Renal pelvis (tissue), 1 donor: ENCODE measurements at regions not wholly inside any gene's neighbourhood (a gene's known extent, or its start where the extent isn't known, plus 50 kb on each side); places are given as distances from the start of the nearest gene placed in this dataset.

Experiments used
- DNase-seq: peaks from one replicate; pipeline ENCODE4 v3.0.0-alpha.2; 2013

GRCh38 chr2:226526716-226527115 is 272.9 kb downstream of the IRS1 start:
- DNase-seq: no peak

DNA sequence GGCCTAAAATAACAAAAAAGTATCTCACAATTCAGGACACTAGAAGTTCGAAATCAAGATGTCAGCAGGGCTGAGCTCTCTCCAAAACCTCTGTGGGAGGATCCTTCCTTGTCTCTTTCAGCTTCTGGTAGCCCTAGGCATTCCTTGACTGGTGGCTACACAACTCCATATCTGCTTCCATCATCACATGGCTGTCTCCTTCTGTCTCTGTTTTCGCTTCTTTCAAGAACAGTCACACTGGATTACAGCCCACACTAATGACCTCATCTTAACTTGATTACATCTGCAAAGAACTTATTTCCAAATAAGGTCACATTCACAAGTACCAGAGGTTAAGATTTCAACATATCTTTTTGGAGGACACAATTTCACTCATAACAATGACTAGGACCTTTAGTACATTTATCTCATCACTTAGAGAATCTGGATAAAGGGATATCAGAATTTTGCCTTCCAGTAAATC is 275.2 kb downstream of the IRS1 start:
- no peak for DNase-seq

- no peak for DNase-seq
These were observed 278.9 kb downstream of the IRS1 start for GRCh38 chr2:226520723-226521122.

DNA sequence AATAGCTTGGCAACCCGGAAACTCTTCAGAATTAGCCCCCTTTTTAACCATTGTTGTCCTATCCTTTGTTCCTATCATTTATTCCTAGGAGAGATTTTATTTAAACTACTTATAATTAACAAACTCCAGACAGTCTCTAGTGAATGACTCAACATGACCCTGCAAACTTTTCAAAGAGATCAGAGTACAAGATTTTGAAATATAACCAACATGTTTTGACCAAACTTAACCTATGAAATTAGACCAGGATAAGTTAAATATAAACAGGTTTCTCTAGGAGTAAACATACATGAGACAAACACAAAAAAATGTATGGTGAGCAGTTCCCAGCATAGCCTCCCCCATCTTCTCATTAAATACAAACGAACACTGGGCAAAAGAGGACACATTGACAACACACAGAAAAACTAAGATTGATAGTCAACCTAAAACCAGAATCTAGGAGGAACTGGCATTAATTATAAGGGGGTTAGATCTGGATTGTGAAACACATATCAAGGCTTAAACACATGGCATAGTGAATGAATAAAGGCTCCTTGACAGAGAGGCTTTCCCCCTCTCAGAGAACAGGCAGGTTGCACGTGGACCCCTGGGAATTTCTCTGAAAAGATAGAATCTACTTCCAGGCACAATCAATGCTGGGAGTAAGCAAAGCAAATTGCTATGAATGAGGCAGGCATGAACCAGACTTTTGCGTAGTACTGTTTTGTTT is 284.1 kb downstream of the IRS1 start:
- no peak for DNase-seq

GRCh38 chr2:226514895-226515294 is 284.7 kb downstream of the IRS1 start:
- no peak for DNase-seq

DNA sequence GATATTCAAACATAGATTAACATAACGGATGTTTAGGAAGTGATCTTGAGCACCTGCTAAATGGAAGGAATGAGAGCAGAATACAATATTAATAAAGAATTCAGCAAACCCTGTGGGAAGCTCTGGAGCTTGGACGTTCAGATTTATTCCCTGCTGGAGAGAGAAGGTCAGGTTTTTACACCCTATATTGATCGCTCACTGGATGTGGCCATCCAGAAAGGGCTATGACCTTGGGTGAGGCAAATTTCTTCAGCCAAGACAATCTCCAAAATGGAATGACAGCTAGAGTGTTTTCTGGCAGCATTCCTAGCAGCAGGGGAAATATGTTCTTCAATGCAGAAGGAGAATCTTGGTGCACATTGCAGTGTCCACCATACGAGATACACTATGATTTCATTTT is 288.3 kb downstream of the IRS1 start:
- no peak for DNase-seq

DNA sequence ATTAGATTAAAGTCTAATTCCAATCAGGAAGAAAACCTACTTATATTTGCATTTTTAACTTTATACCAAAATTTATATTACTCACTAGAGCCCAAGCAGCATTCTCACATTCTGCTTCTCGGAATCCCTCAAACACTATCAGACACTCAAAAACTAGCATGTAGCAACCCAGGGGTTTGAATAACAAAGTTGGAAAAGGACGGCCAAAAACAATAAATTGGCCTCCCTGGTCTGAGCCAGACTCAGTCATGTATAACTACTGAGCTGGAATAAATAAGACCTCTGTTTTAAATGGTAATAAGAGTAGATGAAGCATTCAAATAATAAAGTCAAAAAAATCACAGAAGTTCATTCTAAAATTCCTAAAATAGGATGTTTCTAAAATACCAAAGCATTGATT is 290.9 kb downstream of the IRS1 start:
- DNase-seq: no peak

DNA sequence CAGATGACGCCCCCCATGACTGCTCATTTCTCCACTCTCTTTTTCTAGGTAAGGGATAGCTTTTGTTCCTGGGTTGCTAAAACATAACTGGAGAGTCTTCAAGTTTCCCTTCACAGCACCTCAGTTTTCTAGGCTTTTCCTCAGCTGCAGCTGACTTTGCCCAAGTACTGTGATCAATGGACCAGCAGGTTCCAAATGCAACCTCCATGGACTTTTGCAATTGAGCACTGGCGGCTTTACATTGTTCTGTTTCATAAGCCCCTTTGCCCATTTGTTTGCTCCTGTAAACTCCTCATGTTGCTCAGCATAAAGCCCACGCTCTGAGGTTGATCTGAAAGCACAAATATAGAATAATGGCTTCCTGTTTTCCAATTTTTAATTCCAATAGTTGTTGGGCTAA is 291.6 kb downstream of the IRS1 start:
- DNase-seq: no peak

DNA sequence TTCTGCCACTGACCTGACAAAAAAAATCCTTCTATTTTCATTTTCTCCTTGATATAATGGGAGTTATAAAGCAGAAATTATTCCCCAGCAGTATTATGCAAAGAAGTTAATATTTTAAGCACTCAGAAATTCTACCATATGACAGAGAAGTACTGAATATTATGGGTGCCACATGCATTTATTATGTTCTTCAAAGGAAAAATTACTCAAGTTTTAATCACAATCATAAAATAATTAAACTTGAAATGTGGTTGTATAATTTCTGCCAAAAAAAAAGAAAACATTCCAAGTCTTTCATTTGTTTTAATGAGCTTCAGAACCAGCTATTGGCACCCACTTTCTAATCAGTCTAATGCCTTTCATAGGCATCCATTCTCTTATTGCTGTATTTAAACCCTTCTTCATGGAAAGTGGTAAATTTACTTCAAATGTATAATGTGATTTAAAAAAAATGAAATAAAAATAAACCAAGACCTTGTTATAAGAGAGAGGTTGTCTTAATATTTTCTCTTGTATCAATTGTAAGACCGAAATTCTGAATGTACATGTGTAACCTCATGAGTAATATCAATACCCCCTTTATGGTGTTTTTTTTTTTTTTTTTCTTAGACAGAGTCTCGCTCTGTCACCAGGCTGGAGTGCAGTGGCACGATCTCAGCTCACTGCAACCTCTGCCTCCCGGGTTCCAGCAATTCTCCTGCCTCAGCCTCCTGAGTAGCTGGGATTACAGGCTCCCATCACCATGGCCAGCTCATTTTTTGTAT is 302.3 kb downstream of the IRS1 start:
- no peak for DNase-seq

DNA sequence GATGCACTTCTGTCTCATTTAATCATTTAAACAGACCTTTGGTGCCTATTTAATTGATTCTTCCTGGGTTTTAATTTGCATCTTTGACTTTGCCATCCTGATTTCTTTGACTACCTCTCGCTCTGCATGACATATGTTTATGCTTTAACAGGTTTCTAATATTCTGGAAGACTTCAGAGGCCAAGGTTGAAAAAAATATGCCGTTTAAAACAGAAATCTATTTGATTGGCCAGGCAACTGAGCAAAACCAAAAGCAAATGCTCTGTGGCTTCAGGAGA is 303.4 kb downstream of the IRS1 start:
- DNase-seq: no peak

DNA sequence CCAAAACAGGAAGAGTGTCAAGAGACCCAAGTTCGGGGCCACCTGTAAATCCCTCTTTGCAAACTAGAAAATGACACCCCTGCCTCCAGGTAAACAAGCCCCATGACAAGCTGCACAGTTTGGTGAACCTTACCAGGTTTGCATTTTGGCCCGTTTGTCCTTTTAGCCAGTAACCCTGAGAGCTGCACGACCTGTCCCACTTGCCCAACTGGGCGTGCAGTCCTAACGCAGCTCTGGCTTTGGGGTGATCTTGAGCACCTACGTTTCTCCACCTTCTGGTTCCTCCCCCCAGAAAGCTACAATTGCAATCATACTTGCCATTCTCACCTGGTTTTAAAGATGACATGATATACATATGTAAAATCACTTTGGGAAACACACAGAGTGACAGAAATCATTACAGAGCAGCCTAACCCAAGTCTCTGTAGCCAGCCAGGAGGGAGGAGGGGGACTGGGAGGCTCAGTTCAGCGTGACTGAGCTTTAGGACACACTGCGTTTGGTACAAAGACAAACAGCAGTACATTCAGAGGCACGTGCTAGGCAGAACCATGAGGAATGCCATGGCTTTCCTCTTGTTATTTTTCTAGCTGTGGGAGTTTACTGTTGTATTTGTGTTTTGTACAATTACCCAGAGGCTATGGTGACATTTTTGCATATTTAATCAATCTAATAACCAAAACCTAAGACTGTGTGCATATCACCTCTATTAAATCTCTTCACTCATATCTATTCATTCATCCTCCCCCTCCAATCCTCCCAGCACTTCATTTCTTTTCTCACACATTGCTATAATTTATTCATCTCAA is 304.0 kb downstream of the IRS1 start:
- no peak for DNase-seq

- DNase-seq: no peak
These were observed 308.5 kb downstream of the IRS1 start for GRCh38 chr2:226491112-226491511.

DNA sequence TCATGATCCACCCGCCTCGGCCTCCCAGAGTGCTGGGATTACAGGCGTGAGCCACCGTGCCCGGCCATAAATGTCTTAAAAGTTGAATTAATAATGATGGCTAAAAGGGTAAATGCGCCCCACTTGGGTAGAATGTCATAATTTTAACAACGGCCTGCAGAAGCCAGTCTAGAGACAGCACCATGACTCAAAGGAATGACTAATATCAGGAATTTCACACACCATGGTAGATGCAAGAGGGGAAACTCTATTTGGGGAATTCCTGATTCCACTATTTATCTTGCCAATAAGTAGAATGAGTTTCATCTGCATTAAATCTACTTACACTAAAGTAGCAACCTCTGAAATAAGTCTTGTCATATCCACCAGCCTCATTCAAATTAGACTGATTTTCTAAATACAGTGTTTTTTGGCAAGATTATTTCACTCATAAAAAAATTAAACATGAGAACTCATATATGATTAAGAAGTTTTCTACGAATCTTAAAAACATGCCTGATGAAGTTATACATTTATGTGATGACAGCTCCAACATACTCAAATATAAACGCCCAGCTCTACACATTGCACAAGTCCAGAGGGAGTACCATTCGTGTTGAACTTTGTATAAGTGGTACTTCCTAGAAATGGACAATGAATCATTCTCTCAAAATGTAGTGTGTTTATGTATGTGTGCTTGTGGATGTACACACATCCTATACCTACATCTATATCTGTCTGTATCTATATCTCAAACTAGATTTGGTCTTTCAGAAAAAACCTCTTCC is 309.7 kb downstream of the IRS1 start:
- DNase-seq: no peak

GRCh38 chr2:226488034-226488433 is 311.6 kb downstream of the IRS1 start:
- DNase-seq: no peak

DNA sequence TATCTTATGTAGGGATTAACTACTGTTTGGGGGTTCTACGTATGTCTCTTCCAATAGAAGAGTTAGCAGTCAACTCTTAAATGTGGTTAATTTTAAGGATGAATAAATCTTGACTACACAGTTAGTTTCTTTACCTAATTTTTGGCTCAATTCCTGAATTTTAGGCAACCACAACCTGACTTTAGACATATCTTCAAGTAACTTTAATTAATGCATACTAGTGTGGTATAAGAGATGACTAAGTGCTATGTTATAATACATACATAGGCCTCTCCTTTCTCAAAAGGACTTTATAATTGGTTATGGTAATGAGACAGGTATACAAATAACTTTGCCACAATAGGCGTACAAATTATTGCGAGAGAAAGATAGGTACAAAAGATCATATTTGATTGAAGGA is 312.0 kb downstream of the IRS1 start:
- DNase-seq: no peak

- no peak for DNase-seq
These were observed 315.6 kb downstream of the IRS1 start for GRCh38 chr2:226483745-226484619.

DNA sequence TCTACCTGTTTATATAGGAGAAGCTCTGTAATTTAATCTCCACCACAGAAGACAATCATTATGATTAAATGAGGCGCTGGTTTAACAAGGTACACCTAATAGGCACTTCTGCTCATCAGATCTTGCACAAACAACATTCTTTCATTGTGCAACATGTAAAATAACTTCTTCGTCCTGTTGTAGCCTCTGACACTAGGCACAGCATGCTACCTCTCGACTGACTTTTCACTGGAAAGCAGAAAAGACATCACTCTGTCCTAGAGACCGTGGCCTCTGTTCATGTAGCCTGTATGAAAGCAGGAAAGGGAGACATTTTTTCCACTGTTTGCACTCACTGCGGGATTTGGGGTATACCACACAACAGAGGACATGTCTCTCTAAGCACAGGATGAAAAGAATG is 316.5 kb downstream of the IRS1 start:
- no peak for DNase-seq

- no peak for DNase-seq
These were observed 321.4 kb downstream of the IRS1 start for GRCh38 chr2:226478109-226478809.

- no peak for DNase-seq
These were observed 322.2 kb downstream of the IRS1 start for GRCh38 chr2:226477221-226478108.
